ENCODE measurements at regions not wholly inside any gene's neighbourhood (a gene's known extent, or its start where the extent isn't known, plus 50 kb on each side); places are given as distances from the start of the nearest gene placed in this dataset.

- H3K27me3 ChIP-seq (ENCODE audit: control insufficient read depth, insufficient read depth, low read length): no peaks in the 10 kb centered on the region
- no peak overlapping the region for H3K4me2 ChIP-seq (ENCODE audit: extremely low read depth, insufficient read depth, low read length)
- no peaks in the 10 kb centered on the region for H3K79me2 ChIP-seq (ENCODE audit: control insufficient read depth, insufficient read depth, low read length)
- no peak overlapping the region for H3K4me3 ChIP-seq (replicated peaks in 1 of 4; ENCODE audit: control extremely low read depth in 1 of 4, insufficient read depth in 1 of 4, low read depth in 3 of 4, low read length in 4 of 4)
- no peaks in the 10 kb centered on the region for H3K9me3 ChIP-seq (ENCODE audit: control insufficient read depth, insufficient read depth, low read depth, low read length)
- TF ChIP-seq, protein P1, sequence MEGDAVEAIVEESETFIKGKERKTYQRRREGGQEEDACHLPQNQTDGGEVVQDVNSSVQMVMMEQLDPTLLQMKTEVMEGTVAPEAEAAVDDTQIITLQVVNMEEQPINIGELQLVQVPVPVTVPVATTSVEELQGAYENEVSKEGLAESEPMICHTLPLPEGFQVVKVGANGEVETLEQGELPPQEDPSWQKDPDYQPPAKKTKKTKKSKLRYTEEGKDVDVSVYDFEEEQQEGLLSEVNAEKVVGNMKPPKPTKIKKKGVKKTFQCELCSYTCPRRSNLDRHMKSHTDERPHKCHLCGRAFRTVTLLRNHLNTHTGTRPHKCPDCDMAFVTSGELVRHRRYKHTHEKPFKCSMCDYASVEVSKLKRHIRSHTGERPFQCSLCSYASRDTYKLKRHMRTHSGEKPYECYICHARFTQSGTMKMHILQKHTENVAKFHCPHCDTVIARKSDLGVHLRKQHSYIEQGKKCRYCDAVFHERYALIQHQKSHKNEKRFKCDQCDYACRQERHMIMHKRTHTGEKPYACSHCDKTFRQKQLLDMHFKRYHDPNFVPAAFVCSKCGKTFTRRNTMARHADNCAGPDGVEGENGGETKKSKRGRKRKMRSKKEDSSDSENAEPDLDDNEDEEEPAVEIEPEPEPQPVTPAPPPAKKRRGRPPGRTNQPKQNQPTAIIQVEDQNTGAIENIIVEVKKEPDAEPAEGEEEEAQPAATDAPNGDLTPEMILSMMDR (conservative IDR thresholded peaks at IDR 0.05 in 1 of 2, IDR thresholded peaks at IDR 0.05 in 1 of 2; ENCODE audit: low read depth in 1 of 2, low read length in 2 of 2): no peak
- no peak for TF ChIP-seq EZH2 (IDR thresholded peaks at IDR 0.05; ENCODE audit: low read length, missing control alignments)
- no peak overlapping the region for H3K27ac ChIP-seq (ENCODE audit: insufficient read depth, low read length)
- H4K20me1 ChIP-seq (ENCODE audit: control insufficient read depth, extremely low read depth, insufficient read depth, low read length): no peaks in the 10 kb centered on the region
- H2AFZ ChIP-seq (ENCODE audit: low read length): no peak overlapping the region
- H3K36me3 ChIP-seq (ENCODE audit: control insufficient read depth, insufficient read depth, low read length): no peaks in the 10 kb centered on the region
- no peaks in the 10 kb centered on the region for H3K4me1 ChIP-seq (ENCODE audit: control insufficient read depth, extremely low read depth, insufficient read depth, low read length)
- no peak for DNase-seq (ENCODE audit: low read depth in 2 of 2)
- no peak overlapping the region for H3K9ac ChIP-seq (ENCODE audit: insufficient read depth, low read length)
Measured at GRCh38 chr4:127131527-127131926, 501.2 kb upstream of the INTU start.

DNA sequence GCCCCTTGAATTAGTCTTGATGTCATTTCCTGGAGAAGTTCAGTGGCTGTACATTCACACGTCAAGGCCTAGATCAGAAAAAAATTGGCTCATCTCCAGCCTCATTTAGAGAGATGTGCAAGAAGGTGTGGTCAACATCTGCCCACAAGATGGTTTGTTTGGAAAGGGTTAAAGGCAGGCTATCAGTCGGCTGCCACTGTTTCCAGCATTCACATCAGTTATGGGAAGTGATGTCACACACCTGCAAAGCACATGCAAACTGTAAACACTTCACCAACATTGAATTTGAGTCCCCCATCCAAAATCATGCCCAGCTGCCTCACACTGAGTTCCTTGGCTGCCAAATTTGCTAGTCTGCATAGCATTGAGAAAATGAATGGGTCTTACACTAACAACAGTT, 498.3 kb upstream of the INTU start:
- no peak for DNase-seq (ENCODE audit: low read depth in 2 of 2)
- no peaks in the 10 kb centered on the region for H3K36me3 ChIP-seq (ENCODE audit: control insufficient read depth, insufficient read depth, low read length)
- H4K20me1 ChIP-seq (ENCODE audit: control insufficient read depth, extremely low read depth, insufficient read depth, low read length): no peaks in the 10 kb centered on the region
- H3K4me3 ChIP-seq (replicated peaks in 1 of 4; ENCODE audit: control extremely low read depth in 1 of 4, insufficient read depth in 1 of 4, low read depth in 3 of 4, low read length in 4 of 4): no peak overlapping the region
- no peak for TF ChIP-seq EZH2 (IDR thresholded peaks at IDR 0.05; ENCODE audit: low read length, missing control alignments)
- TF ChIP-seq, protein P1 (conservative IDR thresholded peaks at IDR 0.05 in 1 of 2, IDR thresholded peaks at IDR 0.05 in 1 of 2; ENCODE audit: low read depth in 1 of 2, low read length in 2 of 2): no peak
- H3K27ac ChIP-seq (ENCODE audit: insufficient read depth, low read length): no peak overlapping the region
- no peak overlapping the region for H3K9ac ChIP-seq (ENCODE audit: insufficient read depth, low read length)
- H3K79me2 ChIP-seq (ENCODE audit: control insufficient read depth, insufficient read depth, low read length): no peaks in the 10 kb centered on the region
- H3K4me2 ChIP-seq (ENCODE audit: extremely low read depth, insufficient read depth, low read length): no peak overlapping the region
- no peaks in the 10 kb centered on the region for H3K27me3 ChIP-seq (ENCODE audit: control insufficient read depth, insufficient read depth, low read length)
- H2AFZ ChIP-seq (ENCODE audit: low read length): no peak overlapping the region
- H3K4me1 ChIP-seq (ENCODE audit: control insufficient read depth, extremely low read depth, insufficient read depth, low read length): no peaks in the 10 kb centered on the region
- no peaks in the 10 kb centered on the region for H3K9me3 ChIP-seq (ENCODE audit: control insufficient read depth, insufficient read depth, low read depth, low read length)

DNA sequence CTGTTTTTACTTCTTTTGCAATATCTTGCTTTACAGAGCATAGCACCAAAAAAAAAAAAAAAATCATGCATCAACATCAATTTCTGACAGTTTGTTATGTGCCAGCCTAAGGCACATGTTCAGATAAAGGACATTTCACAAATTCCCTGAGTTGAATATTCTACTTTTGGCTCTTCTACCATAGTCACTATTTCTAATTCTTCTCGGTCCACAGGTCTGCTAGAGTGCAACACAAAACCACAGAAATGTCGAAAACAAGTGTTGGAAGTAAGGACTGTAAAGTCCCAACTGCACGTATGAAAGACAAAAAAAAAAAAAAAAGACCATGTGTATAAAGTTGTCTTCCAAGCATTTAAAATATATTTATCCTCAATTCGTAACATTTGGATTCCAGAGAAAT, 494.2 kb upstream of the INTU start:
- DNase-seq (ENCODE audit: low read depth in 2 of 2): peak in 1 of 2 donors; percentile 62
- no peaks in the 10 kb centered on the region for H4K20me1 ChIP-seq (ENCODE audit: control insufficient read depth, extremely low read depth, insufficient read depth, low read length)
- no peak overlapping the region for H3K9ac ChIP-seq (ENCODE audit: insufficient read depth, low read length)
- H3K4me3 ChIP-seq (replicated peaks in 1 of 4; ENCODE audit: control extremely low read depth in 1 of 4, insufficient read depth in 1 of 4, low read depth in 3 of 4, low read length in 4 of 4): no peak overlapping the region
- no peak overlapping the region for H3K27ac ChIP-seq (ENCODE audit: insufficient read depth, low read length)
- peaks cover 7% of the 10 kb centered on the region for H3K4me1 ChIP-seq (ENCODE audit: control insufficient read depth, extremely low read depth, insufficient read depth, low read length)
- TF ChIP-seq, protein P1 (conservative IDR thresholded peaks at IDR 0.05 in 1 of 2, IDR thresholded peaks at IDR 0.05 in 1 of 2; ENCODE audit: low read depth in 1 of 2, low read length in 2 of 2): no peak
- no peak for TF ChIP-seq EZH2 (IDR thresholded peaks at IDR 0.05; ENCODE audit: low read length, missing control alignments)
- H3K36me3 ChIP-seq (ENCODE audit: control insufficient read depth, insufficient read depth, low read length): no peaks in the 10 kb centered on the region
- no peak overlapping the region for H3K4me2 ChIP-seq (ENCODE audit: extremely low read depth, insufficient read depth, low read length)
- H3K9me3 ChIP-seq (ENCODE audit: control insufficient read depth, insufficient read depth, low read depth, low read length): no peaks in the 10 kb centered on the region
- no peak overlapping the region for H2AFZ ChIP-seq (ENCODE audit: low read length)
- H3K79me2 ChIP-seq (ENCODE audit: control insufficient read depth, insufficient read depth, low read length): no peaks in the 10 kb centered on the region
- no peaks in the 10 kb centered on the region for H3K27me3 ChIP-seq (ENCODE audit: control insufficient read depth, insufficient read depth, low read length)

Data from fibroblast of lung (primary cell).